ENCODE measurements at regions not wholly inside any gene's neighbourhood (a gene's known extent, or its start where the extent isn't known, plus 50 kb on each side); places are given as distances from the start of the nearest gene placed in this dataset.

- no peak for TF ChIP-seq CHD7 (IDR thresholded peaks at IDR 0.05; ENCODE audit: insufficient replicate concordance, low read length)
- TF ChIP-seq GTF2F1 (IDR thresholded peaks at IDR 0.05; ENCODE audit: borderline replicate concordance, low read depth, low read length): no peak
- no peak for TF ChIP-seq NRF1 (IDR thresholded peaks at IDR 0.05; ENCODE audit: low read depth, low read length)
- 0 out of 4 replicates have a peak, but pooled peaks of 1 of the 2 experiments have one; percentile 25 for TF ChIP-seq SIN3A (conservative IDR thresholded peaks at IDR 0.05 in 1 of 2, IDR thresholded peaks at IDR 0.05 in 1 of 2; ENCODE audit: low read depth in 1 of 2, low read length in 2 of 2)
- TF ChIP-seq RXRA (IDR thresholded peaks at IDR 0.05; ENCODE audit: insufficient read depth, low read depth, low read length): no peak
- TF ChIP-seq TCF12 (IDR thresholded peaks at IDR 0.05; ENCODE audit: low read depth, low read length): no peak
- no peak for TF ChIP-seq ZNF274 (IDR thresholded peaks at IDR 0.05; ENCODE audit: borderline replicate concordance, extremely low read depth, low read length)
- TF ChIP-seq, protein P1, sequence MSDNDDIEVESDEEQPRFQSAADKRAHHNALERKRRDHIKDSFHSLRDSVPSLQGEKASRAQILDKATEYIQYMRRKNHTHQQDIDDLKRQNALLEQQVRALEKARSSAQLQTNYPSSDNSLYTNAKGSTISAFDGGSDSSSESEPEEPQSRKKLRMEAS (IDR thresholded peaks at IDR 0.05): no peak
- TF ChIP-seq HDAC2 (IDR thresholded peaks at IDR 0.05; ENCODE audit: borderline replicate concordance in 1 of 2, low read depth in 2 of 2, low read length in 2 of 2): no peak
- TF ChIP-seq RAD21 (IDR thresholded peaks at IDR 0.05 in 1 of 2, conservative IDR thresholded peaks at IDR 0.05 in 1 of 2; ENCODE audit: low read depth in 2 of 2, low read length in 2 of 2): peak; percentile 90 to 91
- TF ChIP-seq JUN (IDR thresholded peaks at IDR 0.05; ENCODE audit: low read depth, low read length): no peak
Observed at GRCh38 chr3:150227839-150228238, 180.3 kb upstream of the TSC22D2 start (continued).
